T-helper 1 cell treated with Interleukin-12 subunit alpha and Interleukin-12 subunit beta and Interleukin-4 antibody, amounts not matched to agents 30 μg/mL and 1 μg/mL, for 36 hours (primary cell): ENCODE measurements at regions not wholly inside any gene's neighbourhood (a gene's known extent, or its start where the extent isn't known, plus 50 kb on each side); places are given as distances from the start of the nearest gene placed in this dataset.
"Not testable (repeated sequence)": the region's sequence is repeated elsewhere in the genome, so short reads cannot be mapped to it uniquely, and the experiment has no call there.

Source experiments
- H3K27ac Mint-ChIP-seq: one replicate; pipeline ENCODE4 v1.8.0; 2021; ENCODE audit warnings: mild to moderate bottlenecking, mixed read lengths
- H3K27me3 Mint-ChIP-seq: one replicate; pipeline ENCODE4 v1.8.0; 2021; ENCODE audit warnings: low read depth, mixed read lengths
- H3K36me3 Mint-ChIP-seq: one replicate; pipeline ENCODE4 v1.8.0; 2021; ENCODE audit warnings: low read depth, mixed read lengths
- H3K4me1 Mint-ChIP-seq: one replicate; pipeline ENCODE4 v1.8.0; 2021; ENCODE audit warnings: low read depth, mixed read lengths
- H3K4me3 Mint-ChIP-seq: one replicate; pipeline ENCODE4 v1.8.0; 2021; ENCODE audit warnings: mild to moderate bottlenecking, moderate library complexity, mixed read lengths
- H3K9me3 Mint-ChIP-seq: one replicate; pipeline ENCODE4 v1.8.0; 2021; ENCODE audit warnings: mixed read lengths

GRCh38 chr4:159837071-159837470 is 734.2 kb downstream of the RAPGEF2 start:
- no peak overlapping the region for H3K4me3 Mint-ChIP-seq
- H3K27me3 Mint-ChIP-seq: no peaks in the 10 kb centered on the region
- H3K9me3 Mint-ChIP-seq: peaks cover 8% of the 10 kb centered on the region
- H3K4me1 Mint-ChIP-seq: no peaks in the 10 kb centered on the region
- no peak overlapping the region for H3K27ac Mint-ChIP-seq
- H3K36me3 Mint-ChIP-seq: no peaks in the 10 kb centered on the region

- H3K4me3 Mint-ChIP-seq: no peak overlapping the region
- H3K27ac Mint-ChIP-seq: no peak overlapping the region
- no peaks in the 10 kb centered on the region for H3K4me1 Mint-ChIP-seq
- no peaks in the 10 kb centered on the region for H3K9me3 Mint-ChIP-seq
- H3K27me3 Mint-ChIP-seq: no peaks in the 10 kb centered on the region
- no peaks in the 10 kb centered on the region for H3K36me3 Mint-ChIP-seq
Measured at GRCh38 chr4:159855731-159856130, 752.9 kb downstream of the RAPGEF2 start.

- no peak overlapping the region for H3K27ac Mint-ChIP-seq
- H3K4me1 Mint-ChIP-seq: no peaks in the 10 kb centered on the region
- no peaks in the 10 kb centered on the region for H3K27me3 Mint-ChIP-seq
- no peaks in the 10 kb centered on the region for H3K9me3 Mint-ChIP-seq
- H3K4me3 Mint-ChIP-seq: no peak overlapping the region
- H3K36me3 Mint-ChIP-seq: no peaks in the 10 kb centered on the region
Measured at GRCh38 chr4:159856451-159856850, 753.6 kb downstream of the RAPGEF2 start.

GRCh38 chr4:159859656-159860148 is 756.8 kb downstream of the RAPGEF2 start:
- Mint-ChIP-seq H3K27ac (no peak overlapping the region), H3K4me3 (no peak overlapping the region), H3K4me1 (no peaks in the 10 kb centered on the region), H3K9me3 (no peaks in the 10 kb centered on the region), H3K36me3 (no peaks in the 10 kb centered on the region), H3K27me3 (no peaks in the 10 kb centered on the region)

- H3K36me3 Mint-ChIP-seq: no peaks in the 10 kb centered on the region
- no peaks in the 10 kb centered on the region for H3K27me3 Mint-ChIP-seq
- no peak overlapping the region for H3K27ac Mint-ChIP-seq
- no peaks in the 10 kb centered on the region for H3K4me1 Mint-ChIP-seq
- H3K9me3 Mint-ChIP-seq: no peaks in the 10 kb centered on the region
- H3K4me3 Mint-ChIP-seq: no peak overlapping the region
Measured at GRCh38 chr4:159860945-159861344, 758.1 kb downstream of the RAPGEF2 start.

DNA sequence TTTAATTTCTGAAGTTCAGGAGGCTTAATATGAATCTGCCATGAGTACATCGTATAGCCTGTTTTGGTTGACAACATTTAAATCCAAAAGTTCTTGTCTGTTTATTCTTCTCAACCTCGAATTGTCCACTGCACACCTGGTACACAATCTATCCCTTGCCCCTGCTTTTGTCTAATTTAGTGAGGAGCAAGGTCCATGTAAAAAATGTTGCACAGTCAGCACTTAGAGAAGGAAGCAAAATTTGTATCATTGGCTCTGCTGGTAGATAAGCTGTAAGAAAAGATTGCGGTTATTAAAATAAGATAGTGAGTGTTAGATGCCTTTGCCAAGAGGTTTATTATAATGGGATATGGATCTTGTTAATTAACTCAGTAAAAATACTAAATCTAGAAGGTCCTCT is 761.5 kb downstream of the RAPGEF2 start:
- peaks cover 3% of the 10 kb centered on the region for H3K9me3 Mint-ChIP-seq
- H3K4me3 Mint-ChIP-seq: no peak overlapping the region
- H3K27me3 Mint-ChIP-seq: no peaks in the 10 kb centered on the region
- no peaks in the 10 kb centered on the region for H3K36me3 Mint-ChIP-seq
- H3K27ac Mint-ChIP-seq: no peak overlapping the region
- no peaks in the 10 kb centered on the region for H3K4me1 Mint-ChIP-seq

DNA sequence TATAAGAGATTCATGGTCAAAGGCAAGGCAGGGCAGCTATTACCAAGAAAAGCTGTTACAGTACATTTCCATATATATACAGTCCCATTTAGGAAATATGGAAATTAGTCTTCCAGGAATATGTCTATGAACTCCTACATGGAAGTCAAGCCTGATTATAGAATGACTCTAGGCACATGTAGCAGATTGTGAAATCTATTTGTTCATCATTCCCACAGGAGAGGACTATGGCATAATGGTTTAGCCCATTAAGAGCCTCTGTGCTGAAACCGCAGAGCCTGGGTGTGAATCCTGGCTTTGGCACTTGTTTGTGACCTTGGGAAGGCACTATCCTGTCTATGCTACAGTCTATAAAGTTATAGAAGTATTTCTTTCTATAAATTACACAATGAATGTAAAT is 764.8 kb downstream of the RAPGEF2 start:
- Mint-ChIP-seq H3K27me3 (no peaks in the 10 kb centered on the region), H3K4me1 (no peaks in the 10 kb centered on the region), H3K27ac (no peak overlapping the region), H3K4me3 (no peak overlapping the region), H3K9me3 (peaks cover 3% of the 10 kb centered on the region), H3K36me3 (no peaks in the 10 kb centered on the region)

GRCh38 chr4:159868936-159869335 is 766.1 kb downstream of the RAPGEF2 start:
- H3K4me3 Mint-ChIP-seq, H3K27me3 Mint-ChIP-seq, H3K9me3 Mint-ChIP-seq, H3K4me1 Mint-ChIP-seq, H3K27ac Mint-ChIP-seq, H3K36me3 Mint-ChIP-seq: not testable (repeated sequence)

GRCh38 chr4:159871141-159871540 is 768.3 kb downstream of the RAPGEF2 start:
- H3K4me1 Mint-ChIP-seq: no peaks in the 10 kb centered on the region
- H3K9me3 Mint-ChIP-seq: peaks cover 3% of the 10 kb centered on the region
- H3K36me3 Mint-ChIP-seq: no peaks in the 10 kb centered on the region
- no peak overlapping the region for H3K4me3 Mint-ChIP-seq
- H3K27ac Mint-ChIP-seq: no peak overlapping the region
- no peaks in the 10 kb centered on the region for H3K27me3 Mint-ChIP-seq

DNA sequence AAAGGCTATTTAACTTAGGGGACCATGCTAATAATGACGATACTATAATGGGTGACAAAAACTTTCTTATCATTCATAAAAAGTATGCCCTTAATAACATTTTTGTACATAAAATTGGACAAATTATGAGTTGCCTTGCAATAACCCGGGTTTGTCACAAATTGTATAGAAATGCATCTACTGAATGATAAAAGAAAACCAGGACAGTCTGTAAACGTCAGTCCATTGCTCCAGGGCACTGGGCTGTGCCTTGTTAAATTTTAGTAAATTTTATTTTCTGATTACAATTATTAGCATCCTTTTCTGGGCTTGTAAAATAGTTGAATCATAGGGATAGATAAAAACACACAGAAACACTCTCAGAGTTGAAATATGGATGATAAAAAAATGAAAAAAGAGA is 778.3 kb downstream of the RAPGEF2 start:
- Mint-ChIP-seq H3K4me1 (no peaks in the 10 kb centered on the region), H3K36me3 (no peaks in the 10 kb centered on the region), H3K4me3 (no peak overlapping the region), H3K27me3 (no peaks in the 10 kb centered on the region), H3K27ac (no peak overlapping the region), H3K9me3 (peaks cover 3% of the 10 kb centered on the region)

- Mint-ChIP-seq H3K9me3 (peaks cover 3% of the 10 kb centered on the region), H3K4me3 (no peak overlapping the region), H3K27ac (no peak overlapping the region), H3K27me3 (no peaks in the 10 kb centered on the region), H3K4me1 (no peaks in the 10 kb centered on the region), H3K36me3 (no peaks in the 10 kb centered on the region)
Measured at GRCh38 chr4:159884989-159885388, 782.1 kb downstream of the RAPGEF2 start.

DNA sequence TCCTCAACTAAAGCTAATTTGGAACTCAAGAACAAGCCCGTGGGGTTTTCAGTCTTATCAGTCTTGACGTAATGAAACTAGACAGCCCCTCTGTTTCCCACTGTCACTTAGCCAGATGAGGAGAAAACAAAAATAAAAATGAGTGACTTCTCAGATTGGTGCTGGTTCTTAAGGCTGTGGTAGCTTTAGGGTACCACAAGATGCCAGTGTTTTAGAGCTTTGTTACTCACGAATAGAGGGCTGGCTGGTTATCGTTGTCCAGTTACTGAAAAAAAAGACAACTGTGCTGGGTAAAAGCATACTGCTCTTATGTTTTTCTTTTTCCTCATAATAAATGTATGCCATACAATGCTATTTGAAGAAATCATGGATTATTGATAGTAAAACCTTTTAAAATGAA is 796.7 kb downstream of the RAPGEF2 start:
- H3K4me1 Mint-ChIP-seq: no peaks in the 10 kb centered on the region

GRCh38 chr4:159900562-159900961 is 797.7 kb downstream of the RAPGEF2 start:
- Mint-ChIP-seq H3K36me3 (no peaks in the 10 kb centered on the region), H3K27me3 (no peaks in the 10 kb centered on the region), H3K27ac (no peak overlapping the region), H3K9me3 (no peaks in the 10 kb centered on the region), H3K4me3 (no peak overlapping the region), H3K4me1 (no peaks in the 10 kb centered on the region)

More for the DNA sequence above, 796.7 kb downstream of the RAPGEF2 start:
- no peak overlapping the region for H3K27ac Mint-ChIP-seq
- no peak overlapping the region for H3K4me3 Mint-ChIP-seq
- no peaks in the 10 kb centered on the region for H3K27me3 Mint-ChIP-seq
- H3K9me3 Mint-ChIP-seq: no peaks in the 10 kb centered on the region
- H3K36me3 Mint-ChIP-seq: no peaks in the 10 kb centered on the region

DNA sequence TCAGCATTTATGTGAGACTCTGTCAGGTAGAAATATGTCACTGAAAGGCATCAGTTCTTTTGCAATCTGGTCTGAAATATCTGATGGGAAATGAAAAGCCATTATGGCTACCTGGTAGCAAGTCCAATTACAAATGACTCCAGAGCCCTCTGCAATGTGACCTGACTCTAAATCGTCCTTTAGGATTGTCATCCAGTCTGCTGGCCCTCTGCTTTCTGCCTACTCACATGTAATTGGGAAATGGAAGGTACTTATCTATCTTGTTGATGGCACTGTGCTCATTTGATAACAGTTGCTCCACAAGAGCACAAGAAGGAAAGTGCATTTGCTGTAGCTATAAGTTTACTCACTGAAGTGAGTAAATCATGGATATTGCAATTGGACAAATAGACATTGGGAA is 799.8 kb downstream of the RAPGEF2 start:
- no peak overlapping the region for H3K27ac Mint-ChIP-seq

GRCh38 chr4:159904906-159905305 is 802.0 kb downstream of the RAPGEF2 start:
- Mint-ChIP-seq H3K27me3 (no peaks in the 10 kb centered on the region), H3K36me3 (no peaks in the 10 kb centered on the region), H3K27ac (no peak overlapping the region), H3K9me3 (no peaks in the 10 kb centered on the region), H3K4me3 (no peak overlapping the region), H3K4me1 (no peaks in the 10 kb centered on the region)

More for the DNA sequence above, 799.8 kb downstream of the RAPGEF2 start:
- H3K27me3 Mint-ChIP-seq: no peaks in the 10 kb centered on the region
- H3K9me3 Mint-ChIP-seq: no peaks in the 10 kb centered on the region
- no peaks in the 10 kb centered on the region for H3K36me3 Mint-ChIP-seq
- no peak overlapping the region for H3K4me3 Mint-ChIP-seq
- no peaks in the 10 kb centered on the region for H3K4me1 Mint-ChIP-seq

- no peaks in the 10 kb centered on the region for H3K36me3 Mint-ChIP-seq
- no peaks in the 10 kb centered on the region for H3K9me3 Mint-ChIP-seq
- no peak overlapping the region for H3K27ac Mint-ChIP-seq
- no peaks in the 10 kb centered on the region for H3K27me3 Mint-ChIP-seq
- no peak overlapping the region for H3K4me3 Mint-ChIP-seq
- no peaks in the 10 kb centered on the region for H3K4me1 Mint-ChIP-seq
Measured at GRCh38 chr4:159906051-159906450, 803.2 kb downstream of the RAPGEF2 start.
